ENCODE measurements at regions not wholly inside any gene's neighbourhood (a gene's known extent, or its start where the extent isn't known, plus 50 kb on each side); places are given as distances from the start of the nearest gene placed in this dataset.
A peak's percentile ranks its signal among the peaks of the same experiment; 100 is the strongest.

- no peaks in the 10 kb centered on the region for H3K4me1 ChIP-seq (ENCODE audit: control insufficient read depth in 1 of 2, insufficient read depth in 2 of 2, low read length in 2 of 2)
These were observed 243.5 kb downstream of the IRX1 start for GRCh38 chr5:3839151-3839550.

GRCh38 chr5:3842591-3842990 lies 247.0 kb downstream of the IRX1 start:
- 91 to 94% methylated on average over 5 to 6 of the region's 6 CpGs for WGBS, 2 donors
- Histone ChIP-seq H3K27me3 (ENCODE audit: control insufficient read depth in 1 of 2, insufficient read depth in 2 of 2, low read length in 1 of 2) (no peaks in the 10 kb centered on the region), H3K27ac (ENCODE audit: low read depth in 1 of 2, low read length in 2 of 2) (no peak overlapping the region), H3K4me3 (ENCODE audit: low read length in 2 of 2) (no peak overlapping the region), H3K4me1 (ENCODE audit: control insufficient read depth in 1 of 2, insufficient read depth in 2 of 2, low read length in 2 of 2) (no peaks in the 10 kb centered on the region), H3K9me3 (ENCODE audit: control insufficient read depth, low read length) (no peaks in the 10 kb centered on the region), H3K36me3 (ENCODE audit: control insufficient read depth in 1 of 2, insufficient read depth in 2 of 2, low read length in 1 of 2) (no peaks in the 10 kb centered on the region)
- intact Hi-C loops (cut with DNase I): loop anchor here in 1 of 2 donors (10.0 kb wide), 1 partner anchor 338 kb away; no protein-coding TSS in a partner anchor
- DNase-seq (no peak), ATAC-seq (ENCODE audit: low FRiP score) (no peak)

More at GRCh38 chr5:3839151-3839550, 243.5 kb downstream of the IRX1 start:
- Histone ChIP-seq H3K27me3 (ENCODE audit: control insufficient read depth in 1 of 2, insufficient read depth in 2 of 2, low read length in 1 of 2) (no peaks in the 10 kb centered on the region), H3K9me3 (ENCODE audit: control insufficient read depth, low read length) (no peaks in the 10 kb centered on the region), H3K27ac (ENCODE audit: low read depth in 1 of 2, low read length in 2 of 2) (no peak overlapping the region), H3K36me3 (ENCODE audit: control insufficient read depth in 1 of 2, insufficient read depth in 2 of 2, low read length in 1 of 2) (no peaks in the 10 kb centered on the region), H3K4me3 (ENCODE audit: low read length in 2 of 2) (no peak overlapping the region)
- no peak for DNase-seq
- ATAC-seq (ENCODE audit: low FRiP score): no peak
- 83 to 95% methylated on average over 2 of the region's 2 CpGs for WGBS, 2 donors
- intact Hi-C loops (cut with DNase I): no loop called here

GRCh38 chr5:3843706-3844105 lies 248.1 kb downstream of the IRX1 start:
- no peak overlapping the region for H3K4me3 ChIP-seq (ENCODE audit: low read length in 2 of 2)

GRCh38 chr5:3844266-3844665 lies 248.6 kb downstream of the IRX1 start:
- intact Hi-C loops (cut with DNase I): loop anchor here in 1 of 2 donors (10.0 kb wide), 1 partner anchor 339 kb away; no protein-coding TSS in a partner anchor
- Histone ChIP-seq H3K27ac (ENCODE audit: low read depth in 1 of 2, low read length in 2 of 2) (no peak overlapping the region), H3K36me3 (ENCODE audit: control insufficient read depth in 1 of 2, insufficient read depth in 2 of 2, low read length in 1 of 2) (no peaks in the 10 kb centered on the region), H3K4me1 (ENCODE audit: control insufficient read depth in 1 of 2, insufficient read depth in 2 of 2, low read length in 2 of 2) (no peaks in the 10 kb centered on the region), H3K27me3 (ENCODE audit: control insufficient read depth in 1 of 2, insufficient read depth in 2 of 2, low read length in 1 of 2) (no peaks in the 10 kb centered on the region), H3K4me3 (ENCODE audit: low read length in 2 of 2) (no peak overlapping the region), H3K9me3 (ENCODE audit: control insufficient read depth, low read length) (no peaks in the 10 kb centered on the region)
- 37 to 38% methylated on average over 7 of the region's 7 CpGs for WGBS, 2 donors
- ATAC-seq (ENCODE audit: low FRiP score) (no peak), DNase-seq (no peak)

More at GRCh38 chr5:3843706-3844105, 248.1 kb downstream of the IRX1 start:
- intact Hi-C loops (cut with DNase I): loop anchor here in 1 of 2 donors (10.0 kb wide), 1 partner anchor 339 kb away; no protein-coding TSS in a partner anchor
- no peaks in the 10 kb centered on the region for H3K4me1 ChIP-seq (ENCODE audit: control insufficient read depth in 1 of 2, insufficient read depth in 2 of 2, low read length in 2 of 2)
- ATAC-seq (ENCODE audit: low FRiP score) (no peak), DNase-seq (no peak)
- H3K27me3 ChIP-seq (ENCODE audit: control insufficient read depth in 1 of 2, insufficient read depth in 2 of 2, low read length in 1 of 2): no peaks in the 10 kb centered on the region
- H3K27ac ChIP-seq (ENCODE audit: low read depth in 1 of 2, low read length in 2 of 2): no peak overlapping the region
- WGBS, 2 donors: 14 to 20% methylated on average over 6 of the region's 6 CpGs
- H3K9me3 ChIP-seq (ENCODE audit: control insufficient read depth, low read length): no peaks in the 10 kb centered on the region
- H3K36me3 ChIP-seq (ENCODE audit: control insufficient read depth in 1 of 2, insufficient read depth in 2 of 2, low read length in 1 of 2): no peaks in the 10 kb centered on the region

- no peak for DNase-seq
- intact Hi-C loops (cut with DNase I): loop anchor here in 1 of 2 donors (10.0 kb wide), 1 partner anchor 340 kb away; no protein-coding TSS in a partner anchor
- H3K4me1 ChIP-seq (ENCODE audit: control insufficient read depth in 1 of 2, insufficient read depth in 2 of 2, low read length in 2 of 2): no peaks in the 10 kb centered on the region
- ATAC-seq (ENCODE audit: low FRiP score): no peak
- H3K4me3 ChIP-seq (ENCODE audit: low read length in 2 of 2): no peak overlapping the region
- H3K27ac ChIP-seq (ENCODE audit: low read depth in 1 of 2, low read length in 2 of 2): no peak overlapping the region
- no peaks in the 10 kb centered on the region for H3K36me3 ChIP-seq (ENCODE audit: control insufficient read depth in 1 of 2, insufficient read depth in 2 of 2, low read length in 1 of 2)
- H3K27me3 ChIP-seq (ENCODE audit: control insufficient read depth in 1 of 2, insufficient read depth in 2 of 2, low read length in 1 of 2): no peaks in the 10 kb centered on the region
- 72 to 95% methylated on average over 5 of the region's 5 CpGs for WGBS, 2 donors
- H3K9me3 ChIP-seq (ENCODE audit: control insufficient read depth, low read length): no peaks in the 10 kb centered on the region
These were observed 249.6 kb downstream of the IRX1 start for GRCh38 chr5:3845230-3845629.

GRCh38 chr5:3852161-3852916 lies 256.7 kb downstream of the IRX1 start:
- ATAC-seq (ENCODE audit: low FRiP score) (no peak), DNase-seq (no peak)
- intact Hi-C loops (cut with DNase I): no loop called here
- Histone ChIP-seq H3K36me3 (ENCODE audit: control insufficient read depth in 1 of 2, insufficient read depth in 2 of 2, low read length in 1 of 2) (no peaks in the 10 kb centered on the region), H3K4me1 (ENCODE audit: control insufficient read depth in 1 of 2, insufficient read depth in 2 of 2, low read length in 2 of 2) (no peaks in the 10 kb centered on the region), H3K9me3 (ENCODE audit: control insufficient read depth, low read length) (no peaks in the 10 kb centered on the region), H3K27me3 (ENCODE audit: control insufficient read depth in 1 of 2, insufficient read depth in 2 of 2, low read length in 1 of 2) (no peaks in the 10 kb centered on the region), H3K27ac (ENCODE audit: low read depth in 1 of 2, low read length in 2 of 2) (no peak overlapping the region), H3K4me3 (ENCODE audit: low read length in 2 of 2) (no peak overlapping the region)
- WGBS, 2 donors: 80 to 90% methylated on average over 13 of the region's 13 CpGs

- Histone ChIP-seq H3K4me3 (ENCODE audit: low read length in 2 of 2) (no peak overlapping the region), H3K4me1 (ENCODE audit: control insufficient read depth in 1 of 2, insufficient read depth in 2 of 2, low read length in 2 of 2) (no peaks in the 10 kb centered on the region), H3K9me3 (ENCODE audit: control insufficient read depth, low read length) (no peaks in the 10 kb centered on the region), H3K27ac (ENCODE audit: low read depth in 1 of 2, low read length in 2 of 2) (no peak overlapping the region), H3K36me3 (ENCODE audit: control insufficient read depth in 1 of 2, insufficient read depth in 2 of 2, low read length in 1 of 2) (no peaks in the 10 kb centered on the region), H3K27me3 (ENCODE audit: control insufficient read depth in 1 of 2, insufficient read depth in 2 of 2, low read length in 1 of 2) (no peaks in the 10 kb centered on the region)
- intact Hi-C loops (cut with DNase I): no loop called here
- WGBS, 2 donors: 94% methylated on average over 11 of the region's 11 CpGs
- DNase-seq: no peak
- no peak for ATAC-seq (ENCODE audit: low FRiP score)
These were observed 257.7 kb downstream of the IRX1 start for GRCh38 chr5:3853362-3853761.

- intact Hi-C loops (cut with DNase I): no loop called here
- Histone ChIP-seq H3K4me3 (ENCODE audit: low read length in 2 of 2) (no peak overlapping the region), H3K4me1 (ENCODE audit: control insufficient read depth in 1 of 2, insufficient read depth in 2 of 2, low read length in 2 of 2) (no peaks in the 10 kb centered on the region), H3K36me3 (ENCODE audit: control insufficient read depth in 1 of 2, insufficient read depth in 2 of 2, low read length in 1 of 2) (no peaks in the 10 kb centered on the region), H3K27ac (ENCODE audit: low read depth in 1 of 2, low read length in 2 of 2) (no peak overlapping the region), H3K9me3 (ENCODE audit: control insufficient read depth, low read length) (no peaks in the 10 kb centered on the region), H3K27me3 (ENCODE audit: control insufficient read depth in 1 of 2, insufficient read depth in 2 of 2, low read length in 1 of 2) (no peaks in the 10 kb centered on the region)
- ATAC-seq (ENCODE audit: low FRiP score) (peak; percentile 49), DNase-seq (no peak)
- 13 to 26% methylated on average over 30 of the region's 30 CpGs for whole genome bisulfite sequencing, 2 donors
These were observed 258.7 kb downstream of the IRX1 start for GRCh38 chr5:3854188-3854821.

- no peaks in the 10 kb centered on the region for H3K36me3 ChIP-seq (ENCODE audit: control insufficient read depth in 1 of 2, insufficient read depth in 2 of 2, low read length in 1 of 2)
- whole genome bisulfite sequencing, 2 donors: 96 to 99% methylated on average over 6 of the region's 6 CpGs
- H3K4me1 ChIP-seq (ENCODE audit: control insufficient read depth in 1 of 2, insufficient read depth in 2 of 2, low read length in 2 of 2): no peaks in the 10 kb centered on the region
These were observed 260.4 kb downstream of the IRX1 start for GRCh38 chr5:3856036-3856435.

More at GRCh38 chr5:3856036-3856435, 260.4 kb downstream of the IRX1 start:
- ATAC-seq (ENCODE audit: low FRiP score) (no peak), DNase-seq (no peak)
- Histone ChIP-seq H3K27ac (ENCODE audit: low read depth in 1 of 2, low read length in 2 of 2) (no peak overlapping the region), H3K4me3 (ENCODE audit: low read length in 2 of 2) (no peak overlapping the region), H3K9me3 (ENCODE audit: control insufficient read depth, low read length) (no peaks in the 10 kb centered on the region), H3K27me3 (ENCODE audit: control insufficient read depth in 1 of 2, insufficient read depth in 2 of 2, low read length in 1 of 2) (no peaks in the 10 kb centered on the region)
- intact Hi-C loops (cut with DNase I): no loop called here
